ENCODE measurements at regions not wholly inside any gene's neighbourhood (a gene's known extent, or its start where the extent isn't known, plus 50 kb on each side); places are given as distances from the start of the nearest gene placed in this dataset.

DNA sequence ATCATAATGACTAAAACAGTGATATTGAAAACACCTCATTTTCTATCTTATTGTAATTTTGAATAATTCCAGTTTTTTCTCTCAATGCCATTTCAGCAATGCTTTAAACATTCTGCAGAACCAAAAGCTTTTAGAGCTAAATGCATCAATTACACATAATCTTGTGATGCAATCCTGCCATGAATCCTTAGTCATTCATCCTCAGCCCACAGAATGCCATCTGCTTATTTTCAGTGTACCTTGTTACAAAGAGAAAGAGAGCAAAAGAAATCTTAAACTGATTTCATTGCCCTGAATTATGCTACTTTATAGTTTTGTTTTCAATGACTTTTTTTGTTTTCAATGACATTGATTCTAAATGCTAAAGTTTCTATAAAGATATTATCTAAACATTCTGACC lies 1234.8 kb upstream of the C9orf72 start:
- Histone ChIP-seq H3K27ac (ENCODE audit: insufficient read depth in 1 of 2, low read depth in 1 of 2, low read length in 2 of 2, poor library complexity in 1 of 2, severe bottlenecking in 2 of 2) (no peak overlapping the region), H3K4me3 (ENCODE audit: control insufficient read depth in 1 of 7, extremely low read depth in 1 of 7, insufficient read depth in 4 of 7, low read depth in 2 of 7, low read length in 6 of 7) (no peak overlapping the region), H3K27me3 (replicated peaks in 2 of 5; ENCODE audit: control insufficient read depth in 4 of 5, insufficient read depth in 5 of 5, low read length in 4 of 5) (no peaks in the 10 kb centered on the region), H3K4me1 (ENCODE audit: control extremely low read depth in 1 of 4, control insufficient read depth in 4 of 4, insufficient read depth in 4 of 4, low read length in 3 of 4) (no peaks in the 10 kb centered on the region), H3K9me3 (ENCODE audit: control extremely low read depth in 1 of 5, control insufficient read depth in 4 of 5, insufficient read depth in 2 of 5, low read depth in 1 of 5, low read length in 4 of 5) (no peaks in the 10 kb centered on the region), H3K36me3 (ENCODE audit: control insufficient read depth in 4 of 4, insufficient read depth in 4 of 4, low read length in 3 of 4) (no peaks in the 10 kb centered on the region)
- POLR2A ChIA-PET: no interaction called here
- peak in 2 of 3 donors; percentile 11 to 14 for DNase-seq
- CTCF ChIA-PET: no interaction called here

- Histone ChIP-seq H3K4me1 (ENCODE audit: control extremely low read depth in 1 of 4, control insufficient read depth in 4 of 4, insufficient read depth in 4 of 4, low read length in 3 of 4) (no peaks in the 10 kb centered on the region), H3K36me3 (ENCODE audit: control insufficient read depth in 4 of 4, insufficient read depth in 4 of 4, low read length in 3 of 4) (no peaks in the 10 kb centered on the region), H3K9me3 (ENCODE audit: control extremely low read depth in 1 of 5, control insufficient read depth in 4 of 5, insufficient read depth in 2 of 5, low read depth in 1 of 5, low read length in 4 of 5) (no peaks in the 10 kb centered on the region), H3K27me3 (replicated peaks in 2 of 5; ENCODE audit: control insufficient read depth in 4 of 5, insufficient read depth in 5 of 5, low read length in 4 of 5) (no peaks in the 10 kb centered on the region), H3K27ac (ENCODE audit: insufficient read depth in 1 of 2, low read depth in 1 of 2, low read length in 2 of 2, poor library complexity in 1 of 2, severe bottlenecking in 2 of 2) (no peak overlapping the region), H3K4me3 (ENCODE audit: control insufficient read depth in 1 of 7, extremely low read depth in 1 of 7, insufficient read depth in 4 of 7, low read depth in 2 of 7, low read length in 6 of 7) (no peak overlapping the region)
- ChIA-PET POLR2A (no interaction called here), CTCF (no interaction called here)
- no CpG with 5 or more reads among the region's 1 CpG for WGBS (ENCODE audit: insufficient coverage)
- no peak for DNase-seq
Measured at GRCh38 chr9:28810388-28811075, 1237.3 kb upstream of the C9orf72 start.

DNA sequence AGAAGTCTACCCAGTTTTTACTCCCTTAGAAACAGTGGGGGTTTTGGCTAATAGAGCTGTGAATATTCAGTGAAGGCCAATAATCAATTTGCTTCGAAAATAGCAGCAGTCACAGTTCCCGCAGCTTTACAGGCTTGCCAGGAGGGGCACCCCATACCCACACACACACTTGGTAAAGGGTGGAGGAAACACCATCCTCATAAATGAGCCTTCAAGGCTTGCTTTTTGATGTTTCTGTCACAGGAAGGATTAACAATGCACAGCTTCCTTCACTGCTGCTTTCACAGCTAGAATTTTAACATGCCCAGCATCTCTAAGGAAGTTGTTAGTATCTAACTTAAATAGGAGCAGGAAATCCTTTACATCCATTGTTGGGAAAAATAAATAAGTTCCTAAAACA lies 1247.5 kb upstream of the C9orf72 start:
- CTCF ChIA-PET: interaction anchor here (1.0 kb wide), 1 partner anchor 65 kb away, joined by 3 read pairs; no protein-coding TSS in a partner anchor
- Histone ChIP-seq H3K9me3 (ENCODE audit: control extremely low read depth in 1 of 5, control insufficient read depth in 4 of 5, insufficient read depth in 2 of 5, low read depth in 1 of 5, low read length in 4 of 5) (no peaks in the 10 kb centered on the region), H3K36me3 (ENCODE audit: control insufficient read depth in 4 of 4, insufficient read depth in 4 of 4, low read length in 3 of 4) (no peaks in the 10 kb centered on the region), H3K27ac (ENCODE audit: insufficient read depth in 1 of 2, low read depth in 1 of 2, low read length in 2 of 2, poor library complexity in 1 of 2, severe bottlenecking in 2 of 2) (no peak overlapping the region), H3K27me3 (replicated peaks in 2 of 5; ENCODE audit: control insufficient read depth in 4 of 5, insufficient read depth in 5 of 5, low read length in 4 of 5) (no peaks in the 10 kb centered on the region), H3K4me1 (ENCODE audit: control extremely low read depth in 1 of 4, control insufficient read depth in 4 of 4, insufficient read depth in 4 of 4, low read length in 3 of 4) (no peaks in the 10 kb centered on the region), H3K4me3 (ENCODE audit: control insufficient read depth in 1 of 7, extremely low read depth in 1 of 7, insufficient read depth in 4 of 7, low read depth in 2 of 7, low read length in 6 of 7) (no peak overlapping the region)
- no CpG with 5 or more reads among the region's 2 CpGs for WGBS (ENCODE audit: insufficient coverage)
- peak; percentile 3 to 42 (median 22) for DNase-seq
- POLR2A ChIA-PET: no interaction called here

DNA sequence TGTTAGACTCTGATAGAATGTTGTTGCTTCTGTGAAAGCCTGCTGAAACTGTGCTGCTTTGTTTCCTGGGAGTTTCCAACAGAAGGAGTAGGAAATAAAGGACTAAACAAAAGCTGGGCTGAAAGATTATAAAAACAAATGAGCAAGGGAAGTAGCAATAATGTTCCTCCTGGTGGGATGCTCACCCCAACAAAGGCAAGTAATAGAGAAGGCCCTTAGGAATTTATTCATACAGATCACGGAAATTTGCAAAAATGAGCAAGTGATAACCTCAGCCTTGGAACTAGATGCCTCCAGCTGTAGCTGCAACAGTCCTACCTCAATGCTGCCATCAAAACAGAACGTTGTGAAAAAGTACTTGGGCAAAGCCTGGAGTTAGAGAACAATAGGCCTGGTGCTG lies 1248.0 kb upstream of the C9orf72 start:
- 72% methylated on average over 2 of the region's 2 CpGs for WGBS (ENCODE audit: insufficient coverage)
- CTCF ChIA-PET: interaction anchor here (1.0 kb wide), 1 partner anchor 65 kb away, joined by 3 read pairs; no protein-coding TSS in a partner anchor
- no peak overlapping the region for H3K4me3 ChIP-seq (ENCODE audit: control insufficient read depth in 1 of 7, extremely low read depth in 1 of 7, insufficient read depth in 4 of 7, low read depth in 2 of 7, low read length in 6 of 7)

DNA sequence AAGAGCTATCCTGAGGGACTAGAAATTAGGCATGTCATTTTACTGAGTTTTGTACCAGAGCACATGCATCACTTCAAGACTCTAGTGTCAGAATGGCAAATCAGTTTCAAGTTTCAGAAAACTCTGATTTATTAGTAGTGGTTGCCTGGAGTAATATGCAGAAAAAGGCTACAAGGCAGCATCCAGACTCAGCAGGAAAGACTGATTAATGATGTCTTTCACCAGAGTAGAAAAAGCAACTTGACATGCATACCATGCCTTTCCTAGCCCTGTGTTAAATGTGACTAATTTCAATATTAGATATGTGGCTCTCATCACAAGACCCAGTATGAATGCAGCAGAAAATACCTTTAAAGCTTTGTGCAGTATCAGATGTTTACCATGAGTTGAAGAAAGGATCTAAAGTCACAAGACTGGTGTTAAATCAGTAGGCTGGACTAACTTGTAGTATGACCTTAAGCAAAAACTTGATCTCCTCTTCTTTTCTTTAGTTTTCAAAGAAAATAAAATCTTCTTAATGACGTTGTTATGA lies 1251.2 kb upstream of the C9orf72 start:
- CTCF ChIA-PET: interaction anchor here (0.8 kb wide), 1 partner anchor 285 kb away, joined by 3 read pairs; no protein-coding TSS in a partner anchor
- H3K27ac ChIP-seq (ENCODE audit: insufficient read depth in 1 of 2, low read depth in 1 of 2, low read length in 2 of 2, poor library complexity in 1 of 2, severe bottlenecking in 2 of 2): no peak overlapping the region
- H3K36me3 ChIP-seq (ENCODE audit: control insufficient read depth in 4 of 4, insufficient read depth in 4 of 4, low read length in 3 of 4): no peaks in the 10 kb centered on the region
- POLR2A ChIA-PET: no interaction called here
- WGBS (ENCODE audit: insufficient coverage): no CpG with 5 or more reads among the region's 1 CpG
- H3K27me3 ChIP-seq (replicated peaks in 2 of 5; ENCODE audit: control insufficient read depth in 4 of 5, insufficient read depth in 5 of 5, low read length in 4 of 5): no peaks in the 10 kb centered on the region
- no peaks in the 10 kb centered on the region for H3K9me3 ChIP-seq (ENCODE audit: control extremely low read depth in 1 of 5, control insufficient read depth in 4 of 5, insufficient read depth in 2 of 5, low read depth in 1 of 5, low read length in 4 of 5)
- no peak for DNase-seq
- no peak overlapping the region for H3K4me3 ChIP-seq (ENCODE audit: control insufficient read depth in 1 of 7, extremely low read depth in 1 of 7, insufficient read depth in 4 of 7, low read depth in 2 of 7, low read length in 6 of 7)
- H3K4me1 ChIP-seq (ENCODE audit: control extremely low read depth in 1 of 4, control insufficient read depth in 4 of 4, insufficient read depth in 4 of 4, low read length in 3 of 4): no peaks in the 10 kb centered on the region

More for the DNA sequence above, 1248.0 kb upstream of the C9orf72 start:
- Histone ChIP-seq H3K27ac (ENCODE audit: insufficient read depth in 1 of 2, low read depth in 1 of 2, low read length in 2 of 2, poor library complexity in 1 of 2, severe bottlenecking in 2 of 2) (no peak overlapping the region), H3K4me1 (ENCODE audit: control extremely low read depth in 1 of 4, control insufficient read depth in 4 of 4, insufficient read depth in 4 of 4, low read length in 3 of 4) (no peaks in the 10 kb centered on the region), H3K9me3 (ENCODE audit: control extremely low read depth in 1 of 5, control insufficient read depth in 4 of 5, insufficient read depth in 2 of 5, low read depth in 1 of 5, low read length in 4 of 5) (no peaks in the 10 kb centered on the region), H3K36me3 (ENCODE audit: control insufficient read depth in 4 of 4, insufficient read depth in 4 of 4, low read length in 3 of 4) (no peaks in the 10 kb centered on the region), H3K27me3 (replicated peaks in 2 of 5; ENCODE audit: control insufficient read depth in 4 of 5, insufficient read depth in 5 of 5, low read length in 4 of 5) (no peaks in the 10 kb centered on the region)
- no peak for DNase-seq
- POLR2A ChIA-PET: no interaction called here

- no peaks in the 10 kb centered on the region for H3K27me3 ChIP-seq (replicated peaks in 2 of 5; ENCODE audit: control insufficient read depth in 4 of 5, insufficient read depth in 5 of 5, low read length in 4 of 5)
- no peak for DNase-seq
- H3K4me3 ChIP-seq (ENCODE audit: control insufficient read depth in 1 of 7, extremely low read depth in 1 of 7, insufficient read depth in 4 of 7, low read depth in 2 of 7, low read length in 6 of 7): no peak overlapping the region
- POLR2A ChIA-PET: no interaction called here
- CTCF ChIA-PET: interaction anchor here (0.6 kb wide), 1 partner anchor 103 kb away, joined by 3 read pairs; no protein-coding TSS in a partner anchor
- no peak overlapping the region for H3K27ac ChIP-seq (ENCODE audit: insufficient read depth in 1 of 2, low read depth in 1 of 2, low read length in 2 of 2, poor library complexity in 1 of 2, severe bottlenecking in 2 of 2)
- no peaks in the 10 kb centered on the region for H3K9me3 ChIP-seq (ENCODE audit: control extremely low read depth in 1 of 5, control insufficient read depth in 4 of 5, insufficient read depth in 2 of 5, low read depth in 1 of 5, low read length in 4 of 5)
- no peaks in the 10 kb centered on the region for H3K4me1 ChIP-seq (ENCODE audit: control extremely low read depth in 1 of 4, control insufficient read depth in 4 of 4, insufficient read depth in 4 of 4, low read length in 3 of 4)
- no peaks in the 10 kb centered on the region for H3K36me3 ChIP-seq (ENCODE audit: control insufficient read depth in 4 of 4, insufficient read depth in 4 of 4, low read length in 3 of 4)
- no CpG with 5 or more reads among the region's 3 CpGs for WGBS (ENCODE audit: insufficient coverage)
Measured at GRCh38 chr9:28832168-28832770, 1259.0 kb upstream of the C9orf72 start.

- Histone ChIP-seq H3K4me3 (ENCODE audit: control insufficient read depth in 1 of 7, extremely low read depth in 1 of 7, insufficient read depth in 4 of 7, low read depth in 2 of 7, low read length in 6 of 7) (no peak overlapping the region), H3K27ac (ENCODE audit: insufficient read depth in 1 of 2, low read depth in 1 of 2, low read length in 2 of 2, poor library complexity in 1 of 2, severe bottlenecking in 2 of 2) (no peak overlapping the region), H3K9me3 (ENCODE audit: control extremely low read depth in 1 of 5, control insufficient read depth in 4 of 5, insufficient read depth in 2 of 5, low read depth in 1 of 5, low read length in 4 of 5) (peaks cover 0 to 6% (median 2%) of the 10 kb centered on the region in 5 experiments), H3K27me3 (replicated peaks in 2 of 5; ENCODE audit: control insufficient read depth in 4 of 5, insufficient read depth in 5 of 5, low read length in 4 of 5) (no peaks in the 10 kb centered on the region), H3K4me1 (ENCODE audit: control extremely low read depth in 1 of 4, control insufficient read depth in 4 of 4, insufficient read depth in 4 of 4, low read length in 3 of 4) (no peaks in the 10 kb centered on the region), H3K36me3 (ENCODE audit: control insufficient read depth in 4 of 4, insufficient read depth in 4 of 4, low read length in 3 of 4) (no peaks in the 10 kb centered on the region)
- WGBS (ENCODE audit: insufficient coverage): no CpG with 5 or more reads among the region's 1 CpG
- ChIA-PET CTCF (no interaction called here), POLR2A (no interaction called here)
- DNase-seq: no peak
Measured at GRCh38 chr9:28834156-28834555, 1260.9 kb upstream of the C9orf72 start.
